Kidney (tissue), 13 donors: ENCODE measurements at regions not wholly inside any gene's neighbourhood (a gene's known extent, or its start where the extent isn't known, plus 50 kb on each side); places are given as distances from the start of the nearest gene placed in this dataset.

Experiments
- DNase-seq, 5 donors: peaks; one replicate each; pipeline ENCODE4 v3.0.0-alpha.2; 2013 to 2020
- FAIRE-seq: peaks from 2 replicates; lab custom pipeline; 2012; peaks lifted over from hg19 to GRCh38; lab: Jason Lieb, UNC
- H3K27ac ChIP-seq, 2 donors: one replicate each; pipeline ENCODE4 v1.7.0; 2013; ENCODE audit warnings: low read depth in 2 of 2, low read length in 2 of 2, inconsistent platforms in 1 of 2
- H3K27me3 ChIP-seq: one replicate; pipeline ENCODE4 v1.7.1; 2013; ENCODE audit warnings: low read length, inconsistent platforms; ENCODE audit not compliant: control insufficient read depth, insufficient read depth
- H3K36me3 ChIP-seq, 3 donors: one replicate each; pipeline versions ENCODE4 v1.7.0 to v1.7.1; 2013; ENCODE audit warnings: low read length in 3 of 3, control low read depth in 1 of 3, inconsistent platforms in 1 of 3; ENCODE audit not compliant: insufficient read depth in 3 of 3, control insufficient read depth in 2 of 3
- H3K4me1 ChIP-seq, 3 donors: one replicate each; pipeline versions ENCODE4 v1.7.0 to v1.7.1; 2013; ENCODE audit warnings: low read length in 3 of 3, inconsistent platforms in 1 of 3, low read depth in 1 of 3; ENCODE audit not compliant: control insufficient read depth in 2 of 3, insufficient read depth in 2 of 3
- H3K4me3 ChIP-seq, 3 donors: one replicate each; pipeline versions ENCODE4 v1.7.0 to v1.8.1; 2013; ENCODE audit warnings: low read length in 3 of 3, control low read depth in 1 of 3, inconsistent platforms in 1 of 3
- H3K9ac ChIP-seq, 3 donors: one replicate each; pipeline versions ENCODE4 v1.7.0 to v1.7.1; 2013; ENCODE audit warnings: low read length in 3 of 3, control low read depth in 1 of 3, inconsistent platforms in 1 of 3
- H3K9me3 ChIP-seq, 3 donors: one replicate each; pipeline versions ENCODE4 v1.7.0 to v1.7.1; 2013; ENCODE audit warnings: low read length in 3 of 3, control low read depth in 1 of 3, inconsistent platforms in 1 of 3; ENCODE audit not compliant: control insufficient read depth in 2 of 3, insufficient read depth in 1 of 3
- CTCF ChIP-seq: IDR thresholded peaks from 3 replicates; pipeline ENCODE4 v1.5.1; 2012; ENCODE audit warnings: mild to moderate bottlenecking, moderate library complexity, borderline replicate concordance; ENCODE audit not compliant: insufficient read depth; ENCODE audit errors: extremely low read depth
- intact Hi-C: fragments of 100-400 bp; cut with DNase I; formaldehyde crosslinking; loops from one replicate; pipeline ENCODE4 v1.11.1; 2022
- donor health status: control.
- donor health status: control.
- donor health status: control.
- donor health status: control.
- donor health status: control.
- donor health status: DM: yes; HTN: yes; CAD: no.
- donor health status: Normal renal cell carcinoma (clear cell type).

- DNase-seq = peak in 2 of 5 donors; percentile 40 to 68
Observed at GRCh38 chr4:67019686-67020437, 525.4 kb downstream of the CENPC start.

GRCh38 chr4:67014592-67014991, 530.7 kb downstream of the CENPC start:
- TF ChIP-seq CTCF = no peak
- DNase-seq (no peak), FAIRE-seq (no peak)
- intact Hi-C loops = no loop called here
- H3K27ac ChIP-seq = no peak overlapping the region
- no peaks in the 10 kb centered on the region for H3K27me3 ChIP-seq
- no peaks in the 10 kb centered on the region for H3K36me3 ChIP-seq
- no peak overlapping the region for H3K4me3 ChIP-seq
- no peak overlapping the region for H3K9ac ChIP-seq
- no peaks in the 10 kb centered on the region for H3K4me1 ChIP-seq
- H3K9me3 ChIP-seq = peaks cover 0 to 12% (median 0%) of the 10 kb centered on the region in 3 donors

More at GRCh38 chr4:67019686-67020437, 525.4 kb downstream of the CENPC start:
- Histone ChIP-seq H3K9ac (no peak overlapping the region), H3K4me1 (no peaks in the 10 kb centered on the region), H3K9me3 (peaks cover 0 to 8% (median 0%) of the 10 kb centered on the region in 3 donors), H3K27ac (no peak overlapping the region), H3K27me3 (no peaks in the 10 kb centered on the region), H3K4me3 (no peak overlapping the region), H3K36me3 (no peaks in the 10 kb centered on the region)
- no peak for TF ChIP-seq CTCF
- no peak for FAIRE-seq
- intact Hi-C loops = no loop called here

GRCh38 chr4:67006791-67007190, 538.5 kb downstream of the CENPC start:
- Histone ChIP-seq H3K4me3 (no peak overlapping the region), H3K27me3 (no peaks in the 10 kb centered on the region), H3K9me3 (no peaks in the 10 kb centered on the region), H3K9ac (no peak overlapping the region), H3K36me3 (no peaks in the 10 kb centered on the region), H3K4me1 (no peaks in the 10 kb centered on the region), H3K27ac (no peak overlapping the region)
- DNase-seq (no peak), FAIRE-seq (no peak)
- TF ChIP-seq CTCF = no peak
- intact Hi-C loops = no loop called here

GRCh38 chr4:66991521-66991920, 553.8 kb downstream of the CENPC start:
- intact Hi-C loops = no loop called here
- H3K4me3 ChIP-seq = no peak overlapping the region
- H3K9me3 ChIP-seq = peaks cover 0 to 7% (median 0%) of the 10 kb centered on the region in 3 donors
- H3K9ac ChIP-seq = no peak overlapping the region
- FAIRE-seq (no peak), DNase-seq (no peak)
- no peaks in the 10 kb centered on the region for H3K27me3 ChIP-seq
- no peak for TF ChIP-seq CTCF
- no peaks in the 10 kb centered on the region for H3K4me1 ChIP-seq
- no peaks in the 10 kb centered on the region for H3K36me3 ChIP-seq
- H3K27ac ChIP-seq = no peak overlapping the region
